ENCODE measurements at regions not wholly inside any gene's neighbourhood (a gene's known extent, or its start where the extent isn't known, plus 50 kb on each side); places are given as distances from the start of the nearest gene placed in this dataset.

- ChIA-PET CTCF (no interaction called here), POLR2A (ENCODE audit: low non-redundant PET) (no interaction called here)
- Histone ChIP-seq H3K4me3 (ENCODE audit: low read depth, low read length, poor library complexity, severe bottlenecking) (no peak overlapping the region), H3K9me3 (ENCODE audit: low read depth, low read length, poor library complexity, severe bottlenecking) (no peaks in the 10 kb centered on the region), H3K27ac (ENCODE audit: low read depth, low read length, poor library complexity, severe bottlenecking) (no peak overlapping the region), H3K36me3 (ENCODE audit: insufficient read depth, low read length, poor library complexity, severe bottlenecking) (no peaks in the 10 kb centered on the region), H3K27me3 (replicated peaks; ENCODE audit: insufficient read depth, low read depth, low read length, poor library complexity) (no peaks in the 10 kb centered on the region), H3K4me1 (ENCODE audit: insufficient read depth, low read length, poor library complexity, severe bottlenecking) (no peaks in the 10 kb centered on the region)
- TF ChIP-seq EZH2 (IDR thresholded peaks at IDR 0.05; ENCODE audit: borderline replicate concordance, low read depth, low read length, poor library complexity, severe bottlenecking), result no peak
- TF ChIP-seq, protein P1, sequence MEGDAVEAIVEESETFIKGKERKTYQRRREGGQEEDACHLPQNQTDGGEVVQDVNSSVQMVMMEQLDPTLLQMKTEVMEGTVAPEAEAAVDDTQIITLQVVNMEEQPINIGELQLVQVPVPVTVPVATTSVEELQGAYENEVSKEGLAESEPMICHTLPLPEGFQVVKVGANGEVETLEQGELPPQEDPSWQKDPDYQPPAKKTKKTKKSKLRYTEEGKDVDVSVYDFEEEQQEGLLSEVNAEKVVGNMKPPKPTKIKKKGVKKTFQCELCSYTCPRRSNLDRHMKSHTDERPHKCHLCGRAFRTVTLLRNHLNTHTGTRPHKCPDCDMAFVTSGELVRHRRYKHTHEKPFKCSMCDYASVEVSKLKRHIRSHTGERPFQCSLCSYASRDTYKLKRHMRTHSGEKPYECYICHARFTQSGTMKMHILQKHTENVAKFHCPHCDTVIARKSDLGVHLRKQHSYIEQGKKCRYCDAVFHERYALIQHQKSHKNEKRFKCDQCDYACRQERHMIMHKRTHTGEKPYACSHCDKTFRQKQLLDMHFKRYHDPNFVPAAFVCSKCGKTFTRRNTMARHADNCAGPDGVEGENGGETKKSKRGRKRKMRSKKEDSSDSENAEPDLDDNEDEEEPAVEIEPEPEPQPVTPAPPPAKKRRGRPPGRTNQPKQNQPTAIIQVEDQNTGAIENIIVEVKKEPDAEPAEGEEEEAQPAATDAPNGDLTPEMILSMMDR (conservative IDR thresholded peaks at IDR 0.05; ENCODE audit: low read depth, low read length), result no peak
- DNase-seq (ENCODE audit: low spot score), result no peak
- intact Hi-C loops (cut with micrococcal nuclease; ENCODE audit: unreplicated experiment), result no loop called here
- BruUV-seq (replicated peaks), result no TSS peak
Observed at GRCh38 chrX:57848857-57849256, 61.4 kb downstream of the ZXDA start.

- no peaks in the 10 kb centered on the region for H3K4me1 ChIP-seq (ENCODE audit: insufficient read depth, low read length, poor library complexity, severe bottlenecking)
- CTCF ChIA-PET, result no interaction called here
- no peak for DNase-seq (ENCODE audit: low spot score)
- intact Hi-C loops (cut with micrococcal nuclease; ENCODE audit: unreplicated experiment), result no loop called here
- H3K9me3 ChIP-seq (ENCODE audit: low read depth, low read length, poor library complexity, severe bottlenecking), result no peaks in the 10 kb centered on the region
- no peaks in the 10 kb centered on the region for H3K36me3 ChIP-seq (ENCODE audit: insufficient read depth, low read length, poor library complexity, severe bottlenecking)
- H3K4me3 ChIP-seq (ENCODE audit: low read depth, low read length, poor library complexity, severe bottlenecking), result peak overlapping the region; percentile 36
- POLR2A ChIA-PET (ENCODE audit: low non-redundant PET), result no interaction called here
- BruUV-seq (replicated peaks), result no TSS peak
- TF ChIP-seq EZH2 (IDR thresholded peaks at IDR 0.05; ENCODE audit: borderline replicate concordance, low read depth, low read length, poor library complexity, severe bottlenecking), result no peak
- TF ChIP-seq, protein P1 (conservative IDR thresholded peaks at IDR 0.05; ENCODE audit: low read depth, low read length), result no peak
- no peaks in the 10 kb centered on the region for H3K27me3 ChIP-seq (replicated peaks; ENCODE audit: insufficient read depth, low read depth, low read length, poor library complexity)
- H3K27ac ChIP-seq (ENCODE audit: low read depth, low read length, poor library complexity, severe bottlenecking), result no peak overlapping the region
Observed at GRCh38 chrX:57822818-57823217, 87.4 kb downstream of the ZXDA start.

DNA sequence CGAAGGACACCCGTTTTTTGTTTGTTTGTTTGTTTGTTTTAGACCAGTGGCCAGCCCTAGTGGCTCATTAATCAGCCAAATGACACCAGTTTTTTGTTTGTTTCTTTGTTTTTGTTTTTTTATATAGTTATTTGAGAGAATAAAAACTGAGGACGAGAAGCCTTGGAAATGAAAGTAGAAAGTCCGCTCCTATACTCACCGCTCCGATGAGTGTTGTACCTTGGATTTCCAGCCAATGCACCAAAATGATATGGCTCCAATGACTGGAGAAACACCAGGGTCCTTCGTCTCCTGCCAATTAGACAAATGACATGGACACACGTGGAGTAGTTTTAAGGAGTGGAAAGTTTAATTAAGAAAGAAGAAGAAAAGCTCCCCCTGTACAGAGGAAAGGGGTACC lies 87.9 kb downstream of the ZXDA start:
- DNase-seq (ENCODE audit: low spot score), result no peak
- H3K4me3 ChIP-seq (ENCODE audit: low read depth, low read length, poor library complexity, severe bottlenecking), result peak overlapping the region; percentile 36
- intact Hi-C loops (cut with micrococcal nuclease; ENCODE audit: unreplicated experiment), result no loop called here
- H3K9me3 ChIP-seq (ENCODE audit: low read depth, low read length, poor library complexity, severe bottlenecking), result no peaks in the 10 kb centered on the region
- H3K27ac ChIP-seq (ENCODE audit: low read depth, low read length, poor library complexity, severe bottlenecking), result no peak overlapping the region
- TF ChIP-seq, protein P1 (conservative IDR thresholded peaks at IDR 0.05; ENCODE audit: low read depth, low read length), result no peak
- no peak for TF ChIP-seq EZH2 (IDR thresholded peaks at IDR 0.05; ENCODE audit: borderline replicate concordance, low read depth, low read length, poor library complexity, severe bottlenecking)
- BruUV-seq (replicated peaks), result no TSS peak
- POLR2A ChIA-PET (ENCODE audit: low non-redundant PET), result no interaction called here
- CTCF ChIA-PET, result no interaction called here
- no peaks in the 10 kb centered on the region for H3K4me1 ChIP-seq (ENCODE audit: insufficient read depth, low read length, poor library complexity, severe bottlenecking)
- H3K27me3 ChIP-seq (replicated peaks; ENCODE audit: insufficient read depth, low read depth, low read length, poor library complexity), result no peaks in the 10 kb centered on the region
- H3K36me3 ChIP-seq (ENCODE audit: insufficient read depth, low read length, poor library complexity, severe bottlenecking), result no peaks in the 10 kb centered on the region
